ENCODE measurements at regions not wholly inside any gene's neighbourhood (a gene's known extent, or its start where the extent isn't known, plus 50 kb on each side); places are given as distances from the start of the nearest gene placed in this dataset.

- H3K27ac ChIP-seq (ENCODE audit: insufficient read length, low read depth, low read length): no peak overlapping the region
- H2BK15ac ChIP-seq (ENCODE audit: low read depth, low read length): no peak overlapping the region
- no peaks in the 10 kb centered on the region for H4K20me1 ChIP-seq (ENCODE audit: control insufficient read depth, insufficient read depth, insufficient read length)
- no peaks in the 10 kb centered on the region for H3K9me3 ChIP-seq (ENCODE audit: control insufficient read depth, low read depth, low read length)
- Mint-ChIP-seq H3K4me1 (peaks cover 4 to 9% of the 10 kb centered on the region in 2 experiments; a peak in 2 of 4 replicates), H3K27ac (no peak overlapping the region), H3K27me3 (ENCODE audit: low read depth) (peaks cover 4% of the 10 kb centered on the region), H3K4me3 (no peak overlapping the region), H3K36me3 (ENCODE audit: insufficient read depth in 1 of 3, low read depth in 3 of 3) (no peaks in the 10 kb centered on the region), H3K9me3 (no peaks in the 10 kb centered on the region)
- no peak overlapping the region for H3K9ac ChIP-seq (ENCODE audit: extremely low read depth, insufficient read length, low read length)
- DNase-seq: no peak
- WGBS (ENCODE audit: extremely low coverage, insufficient read length, low lambda C conversion rate): no CpG with 5 or more reads among the region's 2 CpGs
- H3K4me2 ChIP-seq (ENCODE audit: insufficient read depth, insufficient read length, low read length): no peak overlapping the region
- H2BK5ac ChIP-seq (ENCODE audit: insufficient read length, low read length): no peak overlapping the region
- H3K14ac ChIP-seq (ENCODE audit: insufficient read depth, low read length): no peak overlapping the region
- H4K5ac ChIP-seq (ENCODE audit: insufficient read length, low read depth, low read length): no peak overlapping the region
- no peaks in the 10 kb centered on the region for H3K23me2 ChIP-seq (ENCODE audit: insufficient read length, low read depth, low read length, poor library complexity, severe bottlenecking)
- no peaks in the 10 kb centered on the region for H3K79me2 ChIP-seq (ENCODE audit: insufficient read depth, low read length)
- H4K91ac ChIP-seq (ENCODE audit: insufficient read length, low read depth, low read length): no peak overlapping the region
- no peak for TF ChIP-seq CTCF (conservative IDR thresholded peaks at IDR 0.05)
- H3K79me1 ChIP-seq (ENCODE audit: insufficient read depth, low read depth, low read length, poor library complexity, severe bottlenecking): no peaks in the 10 kb centered on the region
- no peaks in the 10 kb centered on the region for H3K4me1 ChIP-seq (ENCODE audit: insufficient read depth, low read length)
- H2AFZ ChIP-seq (ENCODE audit: low read length): no peak overlapping the region
- H2BK120ac ChIP-seq (ENCODE audit: low read depth, low read length, poor library complexity, severe bottlenecking): no peak overlapping the region
- no peak overlapping the region for H3K23ac ChIP-seq (ENCODE audit: insufficient read length, low read depth, low read length)
- H3K27me3 ChIP-seq (ENCODE audit: insufficient read depth, low read length): no peaks in the 10 kb centered on the region
- no peak overlapping the region for H2BK12ac ChIP-seq (ENCODE audit: insufficient read length, low read depth, low read length)
- no peak overlapping the region for H3T11ph ChIP-seq (ENCODE audit: low read length)
- no peak overlapping the region for H2BK20ac ChIP-seq (ENCODE audit: low read depth, low read length, poor library complexity, severe bottlenecking)
- H3K18ac ChIP-seq (ENCODE audit: insufficient read length, low read depth, low read length): no peak overlapping the region
- H3K56ac ChIP-seq (ENCODE audit: insufficient read length, low read depth, low read length): no peak overlapping the region
- no peak overlapping the region for H4K8ac ChIP-seq (replicated peaks; ENCODE audit: insufficient read length, low read depth, low read length)
- no peak overlapping the region for H3K4ac ChIP-seq (ENCODE audit: low read depth, low read length)
- H2AK5ac ChIP-seq (ENCODE audit: insufficient read length, low read length): no peak overlapping the region
Measured at GRCh38 chr2:19527771-19528170, 169.3 kb upstream of the OSR1 start.

All from H9 (cell line).